ENCODE measurements at regions not wholly inside any gene's neighbourhood (a gene's known extent, or its start where the extent isn't known, plus 50 kb on each side); places are given as distances from the start of the nearest gene placed in this dataset.

DNA sequence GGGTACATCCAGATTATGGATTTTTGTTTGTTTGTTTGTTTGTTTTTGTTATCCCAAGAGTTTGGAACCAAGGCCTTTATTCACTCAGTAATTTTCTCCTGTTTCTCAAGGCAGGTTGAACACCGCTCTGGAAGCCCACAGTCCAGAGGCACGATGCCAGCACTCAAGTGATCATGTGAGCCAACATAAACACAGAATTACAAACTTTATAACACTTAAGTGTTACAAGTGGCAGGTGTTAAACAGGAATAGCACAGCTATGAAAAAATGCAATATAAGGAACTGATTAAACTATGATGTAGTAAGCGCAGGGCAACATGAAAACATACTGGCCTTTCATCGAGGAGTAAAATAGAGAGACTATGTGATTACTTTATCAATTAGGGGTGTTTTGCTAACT, 1885.8 kb upstream of the SEL1L start:
- DNase-seq (ENCODE audit: low read depth), result no peak
- no peak overlapping the region for H3K4me3 ChIP-seq (ENCODE audit: low read length)
- TF ChIP-seq, protein P1, sequence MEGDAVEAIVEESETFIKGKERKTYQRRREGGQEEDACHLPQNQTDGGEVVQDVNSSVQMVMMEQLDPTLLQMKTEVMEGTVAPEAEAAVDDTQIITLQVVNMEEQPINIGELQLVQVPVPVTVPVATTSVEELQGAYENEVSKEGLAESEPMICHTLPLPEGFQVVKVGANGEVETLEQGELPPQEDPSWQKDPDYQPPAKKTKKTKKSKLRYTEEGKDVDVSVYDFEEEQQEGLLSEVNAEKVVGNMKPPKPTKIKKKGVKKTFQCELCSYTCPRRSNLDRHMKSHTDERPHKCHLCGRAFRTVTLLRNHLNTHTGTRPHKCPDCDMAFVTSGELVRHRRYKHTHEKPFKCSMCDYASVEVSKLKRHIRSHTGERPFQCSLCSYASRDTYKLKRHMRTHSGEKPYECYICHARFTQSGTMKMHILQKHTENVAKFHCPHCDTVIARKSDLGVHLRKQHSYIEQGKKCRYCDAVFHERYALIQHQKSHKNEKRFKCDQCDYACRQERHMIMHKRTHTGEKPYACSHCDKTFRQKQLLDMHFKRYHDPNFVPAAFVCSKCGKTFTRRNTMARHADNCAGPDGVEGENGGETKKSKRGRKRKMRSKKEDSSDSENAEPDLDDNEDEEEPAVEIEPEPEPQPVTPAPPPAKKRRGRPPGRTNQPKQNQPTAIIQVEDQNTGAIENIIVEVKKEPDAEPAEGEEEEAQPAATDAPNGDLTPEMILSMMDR (IDR thresholded peaks at IDR 0.05; ENCODE audit: insufficient read depth, low read depth, low read length, missing control alignments), result no peak

DNA sequence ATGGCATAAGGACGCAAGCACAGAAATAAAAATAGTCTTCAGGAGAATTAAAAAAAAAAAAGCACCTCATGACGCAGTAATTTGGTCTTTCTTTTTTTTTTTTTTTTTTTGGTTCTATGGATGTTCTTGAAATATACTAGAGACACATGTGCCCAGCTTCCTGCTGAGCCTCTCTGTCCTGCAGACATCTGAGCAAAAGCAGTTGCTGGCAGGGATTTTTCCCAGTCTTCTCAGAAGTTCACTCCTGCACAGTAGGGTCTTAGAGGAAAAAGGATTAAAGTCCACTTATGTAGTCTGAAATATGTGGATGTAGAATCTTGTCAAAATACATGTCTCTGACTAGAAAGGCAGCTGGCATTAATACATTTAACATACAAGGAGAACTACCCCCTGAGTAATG, 1888.1 kb upstream of the SEL1L start:
- TF ChIP-seq, protein P1 (IDR thresholded peaks at IDR 0.05; ENCODE audit: insufficient read depth, low read depth, low read length, missing control alignments), result no peak
- H3K4me3 ChIP-seq (ENCODE audit: low read length), result no peak overlapping the region
- DNase-seq (ENCODE audit: low read depth), result no peak

GRCh38 chr14:83425138-83425537, 1891.5 kb upstream of the SEL1L start:
- TF ChIP-seq, protein P1 (IDR thresholded peaks at IDR 0.05; ENCODE audit: insufficient read depth, low read depth, low read length, missing control alignments), result no peak
- DNase-seq (ENCODE audit: low read depth), result peak; percentile 66
- H3K4me3 ChIP-seq (ENCODE audit: low read length), result no peak overlapping the region

- no peak for DNase-seq (ENCODE audit: low read depth)
- TF ChIP-seq, protein P1 (IDR thresholded peaks at IDR 0.05; ENCODE audit: insufficient read depth, low read depth, low read length, missing control alignments), result no peak
- no peak overlapping the region for H3K4me3 ChIP-seq (ENCODE audit: low read length)
Observed at GRCh38 chr14:83425706-83426105, 1892.1 kb upstream of the SEL1L start.

GRCh38 chr14:83433618-83434017, 1900.0 kb upstream of the SEL1L start:
- H3K4me3 ChIP-seq (ENCODE audit: low read length), result no peak overlapping the region
- DNase-seq (ENCODE audit: low read depth), result no peak
- TF ChIP-seq, protein P1 (IDR thresholded peaks at IDR 0.05; ENCODE audit: insufficient read depth, low read depth, low read length, missing control alignments), result no peak

DNA sequence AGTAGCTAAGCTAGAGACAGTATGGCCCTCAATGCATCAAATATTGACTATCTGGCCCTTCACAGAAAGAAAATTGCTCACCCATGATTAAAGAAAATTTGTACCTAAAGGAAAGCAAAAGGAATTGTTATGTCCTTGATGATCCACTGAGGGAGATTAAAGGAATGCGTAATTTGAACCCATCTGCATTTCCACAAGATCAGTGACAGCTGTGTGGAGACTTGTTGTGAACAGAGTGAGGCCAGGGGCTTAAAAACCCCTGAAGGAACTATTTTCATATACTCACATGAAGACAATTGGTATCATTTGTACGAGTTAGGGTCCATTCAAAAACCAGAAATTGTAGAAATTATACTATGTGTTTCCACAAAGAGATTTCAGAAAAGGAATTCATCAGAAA, 1908.1 kb upstream of the SEL1L start:
- TF ChIP-seq, protein P1 (IDR thresholded peaks at IDR 0.05; ENCODE audit: insufficient read depth, low read depth, low read length, missing control alignments), result no peak

GRCh38 chr14:83455561-83455960, 1921.9 kb upstream of the SEL1L start:
- no peak overlapping the region for H3K4me3 ChIP-seq (ENCODE audit: low read length)
- no peak for DNase-seq (ENCODE audit: low read depth)
- TF ChIP-seq, protein P1 (IDR thresholded peaks at IDR 0.05; ENCODE audit: insufficient read depth, low read depth, low read length, missing control alignments), result no peak

More for the DNA sequence above, 1908.1 kb upstream of the SEL1L start:
- no peak overlapping the region for H3K4me3 ChIP-seq (ENCODE audit: low read length)
- no peak for DNase-seq (ENCODE audit: low read depth)
